OCI-LY7 (cell line): ENCODE measurements at regions not wholly inside any gene's neighbourhood (a gene's known extent, or its start where the extent isn't known, plus 50 kb on each side); places are given as distances from the start of the nearest gene placed in this dataset.

Experiments used
- BruUV-seq: library from RNA; stranded (reverse); fragments of 400-500 nt; replicated peaks from 2 replicates; lab custom pipeline; 2021; lab: Mats Ljungman, UMichigan
- CTCF ChIA-PET: fragments of 300-600 bp; sonication (Branson Sonifier 250); formaldehyde crosslinking; loops from one replicate; lab custom pipeline; 2022; ENCODE audit warnings: antibody characterized with exemption; ENCODE audit not compliant: unreplicated experiment; lab: Charles Lee
- POLR2A ChIA-PET: fragments of 300-600 bp; sonication (Branson Sonifier 250); formaldehyde crosslinking; loops from one replicate; lab custom pipeline; 2022; ENCODE audit warnings: antibody characterized with exemption; lab: Charles Lee
- DNase-seq: peaks from one replicate; pipeline ENCODE4 v3.0.0-alpha.2; 2015; ENCODE audit warnings: low spot score
- H2AFZ ChIP-seq: fragments of 200-600 bp; sonication (generic), shearing (Covaris generic); 2 replicates; pipeline ENCODE4 v1.6.1; 2014; ENCODE audit warnings: mild to moderate bottlenecking, antibody characterized with exemption, low read length, moderate library complexity
- H3K27ac ChIP-seq: fragments of 200-600 bp; sonication (generic); 2 replicates; pipeline ENCODE4 v1.5.1; 2014; ENCODE audit warnings: mixed run types, low read depth, mild to moderate bottlenecking, moderate library complexity, low read length, inconsistent platforms; ENCODE audit not compliant: poor library complexity, severe bottlenecking
- H3K36me3 ChIP-seq: fragments of 200-600 bp; sonication (generic); 2 replicates; pipeline ENCODE4 v1.6.1; 2014; ENCODE audit warnings: mild to moderate bottlenecking, antibody characterized with exemption, low read length, moderate library complexity, mixed read lengths; ENCODE audit not compliant: insufficient read depth
- H3K4me1 ChIP-seq: fragments of 200-600 bp; sonication (generic); 2 replicates; pipeline ENCODE4 v1.5.1; 2014; ENCODE audit warnings: mild to moderate bottlenecking, low read length; ENCODE audit not compliant: insufficient read depth, poor library complexity, severe bottlenecking
- H3K4me2 ChIP-seq: fragments of 200-600 bp; sonication (generic); 2 replicates; pipeline ENCODE4 v1.6.1; 2014; ENCODE audit warnings: mild to moderate bottlenecking, low read length
- H3K4me3 ChIP-seq: fragments of 200-600 bp; sonication (generic); 2 replicates; pipeline ENCODE4 v1.5.1; 2014; ENCODE audit warnings: mild to moderate bottlenecking, low read depth, low read length; ENCODE audit not compliant: poor library complexity, severe bottlenecking
- H3K79me2 ChIP-seq: fragments of 200-600 bp; sonication (generic); 2 replicates; pipeline ENCODE4 v1.6.1; 2016; ENCODE audit warnings: low read depth, mild to moderate bottlenecking, low read length, moderate library complexity, mixed read lengths; ENCODE audit not compliant: insufficient read depth
- H3K9me2 ChIP-seq: fragments of 200-600 bp; sonication (generic); 2 replicates; pipeline ENCODE4 v1.6.1; 2016; ENCODE audit warnings: mild to moderate bottlenecking, low read length, mixed read lengths; ENCODE audit not compliant: insufficient read depth
- H3K9me3 ChIP-seq: fragments of 200-600 bp; sonication (generic); 2 replicates; pipeline ENCODE4 v1.6.1; 2014; ENCODE audit warnings: mild to moderate bottlenecking, mixed run types, low read length, mixed read lengths
- H4K20me1 ChIP-seq: fragments of 200-600 bp; sonication (generic); 2 replicates; pipeline ENCODE4 v1.6.1; 2014; ENCODE audit warnings: mild to moderate bottlenecking, antibody characterized with exemption, low read length, moderate library complexity, mixed read lengths; ENCODE audit not compliant: insufficient read depth
- EZH2phosphoT487 ChIP-seq: fragments of 200-600 bp; sonication (generic); IDR thresholded peaks from 2 replicates; pipeline ENCODE4 v1.6.1; 2018; ENCODE audit warnings: low read depth, borderline replicate concordance, mild to moderate bottlenecking, mixed run types, antibody characterized with exemption, low read length, moderate library complexity, mixed read lengths
- intact Hi-C: fragments of 100-400 bp; cut with micrococcal nuclease; formaldehyde crosslinking; loops from one replicate; pipeline ENCODE4 v1.10.0; 2022; ENCODE audit not compliant: unreplicated experiment
- TF ChIP-seq, protein P1 (sequence below): fragments of 200-600 bp; sonication (generic); conservative IDR thresholded peaks from 2 replicates; pipeline ENCODE4 v1.5.1; 2014; ENCODE audit warnings: mild to moderate bottlenecking, antibody characterized with exemption, low read length, moderate library complexity, mixed read lengths

DNA sequence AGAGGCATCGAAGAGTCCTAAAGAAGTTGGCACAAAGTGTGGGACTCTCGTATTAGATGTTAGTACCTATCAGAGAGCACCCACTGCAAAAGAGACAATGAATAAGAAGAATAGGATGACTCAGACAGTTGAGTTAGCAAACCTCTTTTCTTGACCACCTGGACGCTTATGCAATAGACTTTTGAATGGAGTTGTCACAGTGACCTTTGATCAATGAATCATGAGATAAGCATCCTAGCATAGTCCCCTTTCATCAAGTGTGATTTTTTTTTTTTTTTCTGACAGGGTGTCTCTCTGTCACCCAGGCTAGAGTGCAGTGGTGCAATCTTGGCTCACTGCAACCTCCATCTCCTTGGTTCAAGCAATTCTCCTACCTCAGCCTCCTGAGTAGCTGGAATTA, 1417.9 kb upstream of the GOT2 start:
- ChIA-PET POLR2A (no interaction called here), CTCF (no interaction called here)
- H2AFZ ChIP-seq: no peak overlapping the region
- H3K27ac ChIP-seq: no peak overlapping the region
- H3K4me2 ChIP-seq: no peak overlapping the region
- H3K4me3 ChIP-seq: no peak overlapping the region
- H3K79me2 ChIP-seq: no peaks in the 10 kb centered on the region
- H4K20me1 ChIP-seq: no peaks in the 10 kb centered on the region
- no peaks in the 10 kb centered on the region for H3K9me3 ChIP-seq
- intact Hi-C loops: no loop called here
- DNase-seq: no peak
- H3K36me3 ChIP-seq: no peaks in the 10 kb centered on the region
- no peak for TF ChIP-seq EZH2phosphoT487
- TF ChIP-seq, protein P1, sequence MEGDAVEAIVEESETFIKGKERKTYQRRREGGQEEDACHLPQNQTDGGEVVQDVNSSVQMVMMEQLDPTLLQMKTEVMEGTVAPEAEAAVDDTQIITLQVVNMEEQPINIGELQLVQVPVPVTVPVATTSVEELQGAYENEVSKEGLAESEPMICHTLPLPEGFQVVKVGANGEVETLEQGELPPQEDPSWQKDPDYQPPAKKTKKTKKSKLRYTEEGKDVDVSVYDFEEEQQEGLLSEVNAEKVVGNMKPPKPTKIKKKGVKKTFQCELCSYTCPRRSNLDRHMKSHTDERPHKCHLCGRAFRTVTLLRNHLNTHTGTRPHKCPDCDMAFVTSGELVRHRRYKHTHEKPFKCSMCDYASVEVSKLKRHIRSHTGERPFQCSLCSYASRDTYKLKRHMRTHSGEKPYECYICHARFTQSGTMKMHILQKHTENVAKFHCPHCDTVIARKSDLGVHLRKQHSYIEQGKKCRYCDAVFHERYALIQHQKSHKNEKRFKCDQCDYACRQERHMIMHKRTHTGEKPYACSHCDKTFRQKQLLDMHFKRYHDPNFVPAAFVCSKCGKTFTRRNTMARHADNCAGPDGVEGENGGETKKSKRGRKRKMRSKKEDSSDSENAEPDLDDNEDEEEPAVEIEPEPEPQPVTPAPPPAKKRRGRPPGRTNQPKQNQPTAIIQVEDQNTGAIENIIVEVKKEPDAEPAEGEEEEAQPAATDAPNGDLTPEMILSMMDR: no peak
- H3K4me1 ChIP-seq: no peaks in the 10 kb centered on the region
- BruUV-seq: no TSS peak
- H3K9me2 ChIP-seq: no peaks in the 10 kb centered on the region

DNA sequence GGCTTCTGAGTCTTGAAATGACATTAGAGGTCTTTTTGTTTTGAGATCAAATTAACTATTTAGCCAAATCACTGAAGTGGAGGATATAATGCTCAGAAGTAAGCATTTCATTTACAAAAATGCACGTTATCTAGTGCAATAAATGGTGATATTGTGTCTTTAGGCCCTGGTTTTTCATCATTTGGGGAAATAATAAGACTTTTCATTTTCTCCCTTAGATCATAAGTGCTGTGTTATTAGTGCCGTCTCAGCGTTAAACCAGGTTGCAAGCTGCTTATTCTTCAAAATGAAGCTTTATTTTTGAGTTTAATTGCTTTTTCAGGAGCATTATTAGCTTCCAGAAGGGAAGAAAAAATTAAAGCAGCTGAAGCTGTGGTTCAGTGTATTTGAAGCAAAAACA, 1416.8 kb upstream of the GOT2 start:
- intact Hi-C loops: no loop called here
- H2AFZ ChIP-seq: no peak overlapping the region
- TF ChIP-seq, protein P1: no peak
- TF ChIP-seq EZH2phosphoT487: no peak
- no TSS peak for BruUV-seq
- no peak overlapping the region for H3K4me3 ChIP-seq
- H3K79me2 ChIP-seq: no peaks in the 10 kb centered on the region
- ChIA-PET CTCF (no interaction called here), POLR2A (no interaction called here)
- no peaks in the 10 kb centered on the region for H3K9me3 ChIP-seq
- no peak overlapping the region for H3K27ac ChIP-seq
- H3K36me3 ChIP-seq: no peaks in the 10 kb centered on the region
- DNase-seq: no peak
- H4K20me1 ChIP-seq: no peaks in the 10 kb centered on the region
- H3K4me1 ChIP-seq: no peaks in the 10 kb centered on the region
- no peak overlapping the region for H3K4me2 ChIP-seq
- no peaks in the 10 kb centered on the region for H3K9me2 ChIP-seq

DNA sequence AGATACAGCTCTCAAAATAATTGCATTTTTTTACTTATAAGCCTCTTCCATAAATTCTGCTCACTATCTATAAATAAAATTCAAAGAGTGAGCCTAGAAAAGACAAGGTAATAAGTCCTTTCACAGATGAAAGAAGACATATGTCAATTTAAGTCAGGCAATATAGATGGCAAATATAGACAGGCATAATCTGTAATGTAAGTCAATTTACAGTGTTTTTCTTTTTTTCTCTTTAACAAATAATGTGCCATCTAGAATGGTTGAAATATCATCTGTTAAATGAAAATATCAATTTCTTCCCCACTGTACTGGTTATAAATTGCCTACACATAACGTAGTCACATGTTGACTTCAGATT, 1409.2 kb upstream of the GOT2 start:
- no peak for DNase-seq
- POLR2A ChIA-PET: no interaction called here
- no peaks in the 10 kb centered on the region for H3K36me3 ChIP-seq
- no peak for TF ChIP-seq EZH2phosphoT487
- TF ChIP-seq, protein P1: no peak
- H4K20me1 ChIP-seq: no peaks in the 10 kb centered on the region
- no peaks in the 10 kb centered on the region for H3K9me2 ChIP-seq
- H3K9me3 ChIP-seq: no peaks in the 10 kb centered on the region
- no peaks in the 10 kb centered on the region for H3K79me2 ChIP-seq
- BruUV-seq: no TSS peak
- CTCF ChIA-PET: no interaction called here
- no peak overlapping the region for H3K4me3 ChIP-seq
- no peak overlapping the region for H3K4me2 ChIP-seq
- intact Hi-C loops: no loop called here
- no peaks in the 10 kb centered on the region for H3K4me1 ChIP-seq
- no peak overlapping the region for H2AFZ ChIP-seq
- H3K27ac ChIP-seq: no peak overlapping the region
